Stimulated activated CD8-positive, alpha-beta memory T cell treated with anti-CD3 and anti-CD28 coated beads, Interleukin-7, amount 100 ng/mL, for 4 hours (primary cell): ENCODE measurements at regions not wholly inside any gene's neighbourhood (a gene's known extent, or its start where the extent isn't known, plus 50 kb on each side); places are given as distances from the start of the nearest gene placed in this dataset.

Experiments
- DNase-seq, 2 donors: peaks; one replicate each; pipeline ENCODE4 v3.0.0-alpha.2; 2020; ENCODE audit warnings: low read depth in 2 of 2

- DNase-seq = no peak
Measured at GRCh38 chr2:6352247-6352646, 513.5 kb downstream of the CMPK2 start.

- DNase-seq = no peak
Measured at GRCh38 chr2:6352906-6353515, 512.7 kb downstream of the CMPK2 start.

- DNase-seq = no peak
Measured at GRCh38 chr2:6353669-6354068, 512.0 kb downstream of the CMPK2 start.

GRCh38 chr2:6354546-6354945, 511.2 kb downstream of the CMPK2 start:
- DNase-seq = no peak

- DNase-seq = no peak
Measured at GRCh38 chr2:6355886-6356761, 509.6 kb downstream of the CMPK2 start.

GRCh38 chr2:6358546-6358945, 507.2 kb downstream of the CMPK2 start:
- no peak for DNase-seq

GRCh38 chr2:6358985-6359384, 506.7 kb downstream of the CMPK2 start:
- DNase-seq = no peak

- no peak for DNase-seq
Measured at GRCh38 chr2:6359964-6360363, 505.7 kb downstream of the CMPK2 start.

- DNase-seq = no peak
Measured at GRCh38 chr2:6362671-6363450, 502.8 kb downstream of the CMPK2 start.

- no peak for DNase-seq
Measured at GRCh38 chr2:6368281-6368680, 497.4 kb downstream of the CMPK2 start.

GRCh38 chr2:6369266-6369665, 496.4 kb downstream of the CMPK2 start:
- no peak for DNase-seq

- DNase-seq = no peak
Measured at GRCh38 chr2:6370753-6371551, 494.8 kb downstream of the CMPK2 start.

- no peak for DNase-seq
Measured at GRCh38 chr2:6372317-6372901, 493.3 kb downstream of the CMPK2 start.

- DNase-seq = no peak
Measured at GRCh38 chr2:6381326-6381725, 484.4 kb downstream of the CMPK2 start.

GRCh38 chr2:6384341-6384740, 481.4 kb downstream of the CMPK2 start:
- DNase-seq = no peak

GRCh38 chr2:6392354-6392753, 473.4 kb downstream of the CMPK2 start:
- no peak for DNase-seq

- no peak for DNase-seq
Measured at GRCh38 chr2:6392966-6393365, 472.7 kb downstream of the CMPK2 start.

GRCh38 chr2:6393819-6394218, 471.9 kb downstream of the CMPK2 start:
- no peak for DNase-seq

- DNase-seq = no peak
Measured at GRCh38 chr2:6394276-6394675, 471.4 kb downstream of the CMPK2 start.

- no peak for DNase-seq
Measured at GRCh38 chr2:6398421-6398820, 467.3 kb downstream of the CMPK2 start.

GRCh38 chr2:6401301-6401700, 464.4 kb downstream of the CMPK2 start:
- no peak for DNase-seq
